Stimulated activated CD4-positive, alpha-beta T cell treated with anti-CD3 and anti-CD28 coated beads, Interleukin-1b, Interleukin-23, amount 100 ng/mL, for 48 hours (primary cell): ENCODE measurements at regions not wholly inside any gene's neighbourhood (a gene's known extent, or its start where the extent isn't known, plus 50 kb on each side); places are given as distances from the start of the nearest gene placed in this dataset.
"Not testable (repeated sequence)": the region's sequence is repeated elsewhere in the genome, so short reads cannot be mapped to it uniquely, and the experiment has no call there.

Experiments
- DNase-seq: peaks from one replicate; pipeline ENCODE4 v3.0.0-alpha.2; 2020

DNA sequence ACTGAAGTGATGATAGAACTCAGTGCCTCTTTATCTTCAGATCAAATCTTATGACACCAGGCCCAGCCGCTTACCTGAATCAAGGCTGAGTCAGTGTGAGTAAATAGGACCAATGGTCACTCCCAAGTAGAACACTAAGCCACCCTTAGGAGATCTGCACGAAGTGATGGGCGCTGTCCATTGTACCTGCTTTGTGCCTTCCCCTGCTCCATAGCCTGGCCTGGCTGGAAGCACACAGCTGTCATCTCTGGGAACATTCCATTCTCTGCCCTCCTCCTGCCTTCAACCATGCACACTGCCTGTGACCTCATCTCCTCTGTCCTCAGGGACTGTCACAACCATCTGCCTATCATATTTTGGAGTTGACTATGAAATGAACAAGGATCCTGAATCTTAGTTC, 279.5 kb upstream of the ASIC2 start:
- DNase-seq: no peak

DNA sequence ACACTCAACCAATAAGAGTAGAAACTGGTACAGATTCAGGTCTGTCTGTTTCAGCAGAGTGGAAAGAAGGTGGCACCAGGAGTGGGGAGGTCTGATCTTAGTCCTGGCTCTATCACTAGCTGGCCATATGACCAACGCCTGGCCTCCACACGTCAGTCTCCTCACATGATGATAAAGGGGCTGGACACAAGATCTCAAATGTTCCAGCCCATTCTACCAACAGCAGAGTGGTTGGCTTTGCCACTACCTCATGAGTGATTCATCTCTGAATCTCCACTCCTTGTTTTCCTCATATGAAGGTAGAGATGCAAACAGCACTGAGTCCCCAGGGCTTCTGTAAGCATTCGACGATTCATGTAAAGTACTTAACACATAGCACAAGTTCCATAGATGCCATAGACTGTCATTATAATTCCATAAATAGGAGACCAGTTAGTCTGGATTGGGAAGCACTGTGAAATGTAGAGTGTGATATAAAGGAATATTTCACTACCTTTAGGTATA, 281.9 kb upstream of the ASIC2 start:
- DNase-seq: no peak

DNA sequence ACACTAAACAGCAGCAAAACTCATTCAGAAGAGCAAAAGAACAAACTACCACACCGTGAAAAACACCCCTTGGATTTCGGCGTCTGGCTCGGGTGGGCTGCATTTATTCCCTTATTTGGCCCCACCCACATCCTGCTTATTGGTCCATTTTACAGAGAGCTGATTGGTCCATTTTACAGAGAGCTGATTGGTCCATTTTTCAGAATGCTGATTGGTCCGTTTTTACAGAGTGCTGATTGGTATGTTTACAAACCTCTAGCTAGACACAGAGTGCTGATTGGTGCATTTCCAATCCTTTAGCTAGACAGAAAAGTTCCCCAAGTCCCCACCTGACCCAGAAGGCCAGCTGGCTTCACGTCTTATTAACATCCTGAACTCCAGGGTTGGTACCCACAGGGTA, 286.6 kb upstream of the ASIC2 start:
- not testable (repeated sequence) for DNase-seq

DNA sequence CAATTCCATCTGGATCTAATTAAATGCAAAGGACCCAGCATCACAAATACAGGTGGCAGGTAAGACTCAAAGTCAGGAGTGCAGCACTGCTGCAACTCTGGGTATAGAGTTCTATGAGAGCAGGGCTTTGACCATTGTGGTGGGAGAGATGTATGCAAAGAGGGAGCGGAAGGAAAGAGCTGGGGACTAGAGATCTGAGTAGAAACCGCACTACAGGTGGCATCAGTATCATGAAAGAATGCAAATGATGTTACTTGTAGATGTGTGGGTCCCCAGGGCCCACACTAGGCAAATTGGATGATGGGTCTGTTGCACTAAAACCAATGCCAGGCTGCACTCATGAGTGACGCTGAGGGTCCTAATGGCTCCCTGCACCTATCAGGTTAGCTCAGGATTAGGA, 287.1 kb upstream of the ASIC2 start:
- no peak for DNase-seq

DNA sequence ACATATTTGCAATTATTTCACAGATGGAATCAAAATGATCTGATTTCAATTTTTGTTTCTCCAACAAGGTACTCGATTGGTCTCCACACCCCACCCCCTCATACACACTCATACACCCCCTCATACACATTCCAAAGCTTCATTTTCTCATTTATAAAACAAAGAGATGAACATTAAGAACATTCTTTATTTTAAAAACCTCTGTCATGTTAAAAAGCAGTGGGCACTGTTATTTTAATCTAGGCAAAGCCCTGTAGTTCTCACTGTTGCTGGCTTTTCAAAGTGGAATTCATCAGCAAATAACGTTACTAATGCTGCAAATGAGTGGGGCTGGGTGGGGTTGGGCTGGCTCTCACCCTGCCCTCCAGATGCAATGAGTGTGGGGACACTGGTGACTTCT, 289.6 kb upstream of the ASIC2 start:
- no peak for DNase-seq

DNA sequence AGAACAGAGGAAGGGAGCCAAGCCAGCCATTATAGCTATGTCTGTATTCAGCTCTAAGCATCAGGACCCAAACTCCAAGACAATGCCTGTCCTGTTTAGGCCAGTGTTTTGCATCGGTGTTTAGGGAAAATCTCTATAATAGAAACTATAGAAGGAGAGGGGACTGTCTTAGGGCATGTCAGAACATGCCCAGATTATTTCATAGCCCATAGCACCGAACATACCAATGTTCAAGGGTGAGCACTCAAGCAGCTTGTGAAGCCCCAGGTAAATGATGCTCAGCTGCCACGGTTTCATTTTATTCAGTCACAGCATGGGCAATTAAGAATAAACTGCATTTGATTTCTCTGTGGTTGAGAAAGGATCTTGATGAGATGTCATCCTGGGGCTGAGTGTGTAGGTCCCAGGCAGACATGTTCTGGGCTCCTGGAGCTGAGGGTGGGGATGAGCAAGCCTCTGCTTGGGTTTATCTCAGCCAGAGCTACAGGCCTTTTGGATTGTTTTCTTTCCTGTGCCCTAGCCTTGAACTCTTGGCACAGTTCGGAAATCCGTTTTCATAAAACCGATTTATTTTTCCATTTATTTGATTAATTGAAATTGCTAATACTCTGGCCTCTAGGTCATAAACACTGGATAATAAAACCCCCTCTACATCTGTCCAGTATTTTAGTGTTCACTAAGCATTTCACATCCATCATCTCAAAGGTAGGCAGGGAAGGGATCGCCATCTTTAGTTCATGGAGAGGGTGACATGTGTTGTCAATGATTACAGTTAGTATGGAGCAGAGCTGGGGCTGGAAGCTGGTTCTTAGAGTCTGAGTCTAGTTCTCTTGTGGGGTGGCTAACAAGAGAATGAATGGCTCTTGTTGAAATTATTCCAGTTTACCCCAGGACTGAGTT, 290.7 kb upstream of the ASIC2 start:
- DNase-seq: no peak

DNA sequence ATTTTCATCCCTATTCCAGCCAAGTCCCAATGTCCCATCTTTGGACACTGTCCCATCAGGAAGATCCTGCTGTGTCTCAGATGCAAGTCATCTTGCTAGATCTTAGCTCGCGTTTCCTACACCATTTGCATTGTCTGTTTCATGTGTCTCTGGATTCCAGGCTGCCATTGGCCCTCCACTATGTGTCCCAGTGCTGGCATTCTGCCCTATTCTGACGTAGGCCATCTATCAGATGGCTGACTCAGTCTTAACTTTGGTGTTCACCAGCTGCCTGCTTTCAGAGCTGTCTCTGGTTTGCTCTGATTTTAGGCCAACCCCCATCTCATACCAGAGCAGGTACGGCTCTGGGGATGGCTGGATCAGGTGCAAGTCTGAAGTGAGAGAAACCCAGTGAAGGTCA, 300.9 kb upstream of the ASIC2 start:
- no peak for DNase-seq

DNA sequence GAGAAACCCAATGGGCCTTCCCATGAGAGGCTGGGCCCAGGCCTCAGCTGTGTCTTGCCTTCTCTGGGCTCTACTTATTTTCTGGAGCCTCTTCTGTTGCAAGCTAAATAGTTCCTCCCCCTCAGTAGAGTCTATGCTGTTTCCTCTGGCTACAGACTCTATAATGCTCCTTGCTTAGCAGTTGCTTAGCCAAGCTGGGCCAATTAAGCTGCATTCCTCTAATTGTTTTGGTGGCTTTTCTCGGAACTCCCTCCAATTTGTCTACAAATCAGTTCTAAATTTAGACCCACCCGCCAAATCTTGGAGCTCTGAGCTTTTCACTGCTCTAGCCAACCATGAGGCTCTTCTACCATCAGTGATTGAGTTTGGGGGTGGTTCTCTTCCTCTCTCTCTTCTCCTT, 302.7 kb upstream of the ASIC2 start:
- DNase-seq: no peak

DNA sequence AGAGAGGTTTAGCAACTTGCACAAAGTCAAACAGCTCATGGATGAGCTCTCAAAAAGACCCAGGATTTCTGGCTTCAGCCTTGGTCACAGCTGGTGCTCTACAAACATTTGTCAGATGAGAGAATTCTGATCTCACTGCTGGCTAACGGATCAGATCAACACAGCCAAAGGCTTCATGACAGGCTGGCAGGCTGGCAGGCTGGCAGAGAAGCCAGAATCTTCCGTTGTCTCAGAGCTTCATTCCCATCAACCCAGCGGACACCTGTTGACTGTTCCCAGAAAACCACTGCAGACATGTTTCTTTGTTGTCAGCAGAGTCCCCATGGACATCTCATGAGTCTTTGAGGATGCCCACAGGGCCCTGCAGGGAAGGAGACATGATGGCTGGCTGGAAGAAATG, 303.8 kb upstream of the ASIC2 start:
- DNase-seq: no peak

DNA sequence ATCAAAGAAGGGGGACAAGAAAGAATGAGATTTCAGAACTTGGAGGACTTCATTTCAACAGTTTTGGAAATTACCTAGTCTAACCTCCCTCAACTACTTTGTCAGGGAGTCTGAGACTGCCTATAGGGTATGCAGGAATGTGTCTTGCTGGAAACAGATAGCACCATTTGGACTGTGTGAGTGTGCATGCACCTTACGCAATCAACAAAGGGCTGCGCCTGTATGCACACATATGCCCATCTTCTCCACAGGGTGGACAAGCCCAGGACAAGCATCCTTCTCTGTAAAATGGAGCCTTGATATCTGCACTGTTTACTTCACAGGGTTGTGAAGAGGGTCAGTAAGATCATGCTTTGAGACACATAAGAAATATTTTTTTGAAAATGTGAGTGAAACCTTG, 305.7 kb upstream of the ASIC2 start:
- DNase-seq: no peak

DNA sequence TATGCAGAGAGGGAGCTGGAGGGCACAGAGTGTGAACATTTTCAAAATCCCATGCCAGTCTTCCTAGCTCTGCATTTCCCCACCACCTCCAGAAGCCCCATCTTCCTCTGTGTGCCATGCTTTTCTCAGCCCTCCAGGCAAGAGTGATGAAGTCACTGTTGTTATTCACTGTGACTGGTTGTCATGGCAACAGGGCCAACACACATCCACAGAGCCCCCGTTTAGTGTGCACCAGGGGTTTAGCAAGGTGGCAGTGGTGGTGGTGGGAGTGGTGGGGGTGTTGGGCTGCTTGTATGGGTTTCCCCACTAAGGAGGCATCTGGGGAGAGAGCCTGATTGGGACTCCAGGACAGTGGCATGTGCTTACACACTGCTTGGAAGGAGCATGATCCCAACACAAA, 309.9 kb upstream of the ASIC2 start:
- no peak for DNase-seq

DNA sequence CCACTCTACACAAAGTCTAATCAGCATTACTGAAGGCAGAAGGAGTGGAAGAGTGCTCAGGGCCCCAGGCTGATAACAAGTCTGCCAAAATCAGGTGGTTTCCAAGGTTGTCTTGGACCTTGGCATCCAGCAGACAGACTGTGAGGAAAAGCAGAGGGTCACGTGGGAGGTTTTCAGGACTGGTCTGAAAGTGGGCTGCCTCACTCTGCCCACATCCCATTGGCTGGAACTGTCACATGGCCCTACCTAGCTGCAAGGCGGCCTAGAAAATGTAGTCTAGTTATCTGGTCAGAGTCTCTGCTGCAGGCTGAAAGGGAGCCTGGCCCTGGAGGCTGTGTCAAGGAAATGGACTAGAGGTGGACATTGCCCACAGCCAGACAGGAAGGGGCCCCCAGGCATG, 310.7 kb upstream of the ASIC2 start:
- no peak for DNase-seq

DNA sequence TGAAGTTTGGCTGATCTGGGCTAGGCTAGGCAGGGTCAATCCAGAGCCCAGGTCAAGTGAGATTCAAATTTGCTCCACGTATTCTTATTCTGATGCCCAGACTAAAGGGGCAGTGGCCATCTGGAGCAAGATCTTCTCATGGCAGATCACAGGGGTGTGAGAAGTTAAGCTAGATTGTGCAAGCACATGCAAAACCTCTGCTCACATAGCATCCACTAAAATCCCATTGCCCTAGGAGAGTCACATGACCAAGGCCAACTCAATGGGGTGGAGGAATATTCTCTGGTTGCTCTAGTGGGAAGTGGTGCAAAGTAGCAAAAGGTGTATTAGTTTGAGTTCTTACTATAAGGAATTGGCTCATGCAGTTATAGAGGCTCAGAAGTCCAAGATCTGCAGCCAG, 318.4 kb upstream of the ASIC2 start:
- DNase-seq: no peak

DNA sequence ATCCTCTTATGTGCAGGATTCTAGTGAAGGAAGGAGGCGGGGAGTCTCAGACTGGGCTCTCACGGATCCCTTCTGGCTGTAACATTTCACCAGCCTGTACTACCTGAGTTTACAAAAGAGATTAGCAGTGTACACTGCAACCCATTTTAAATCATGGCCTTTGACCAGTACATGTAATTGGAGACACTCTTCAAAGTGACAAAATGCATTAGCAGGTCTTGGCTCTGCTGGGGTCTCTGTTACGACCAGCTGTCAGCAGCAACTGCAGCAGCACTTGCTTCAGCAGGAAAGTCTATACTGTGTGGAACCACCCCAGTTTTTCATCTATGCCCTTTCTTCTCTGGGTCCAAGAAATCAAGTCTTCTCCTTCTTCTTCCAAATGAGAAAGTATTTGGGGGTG, 322.8 kb upstream of the ASIC2 start:
- no peak for DNase-seq

DNA sequence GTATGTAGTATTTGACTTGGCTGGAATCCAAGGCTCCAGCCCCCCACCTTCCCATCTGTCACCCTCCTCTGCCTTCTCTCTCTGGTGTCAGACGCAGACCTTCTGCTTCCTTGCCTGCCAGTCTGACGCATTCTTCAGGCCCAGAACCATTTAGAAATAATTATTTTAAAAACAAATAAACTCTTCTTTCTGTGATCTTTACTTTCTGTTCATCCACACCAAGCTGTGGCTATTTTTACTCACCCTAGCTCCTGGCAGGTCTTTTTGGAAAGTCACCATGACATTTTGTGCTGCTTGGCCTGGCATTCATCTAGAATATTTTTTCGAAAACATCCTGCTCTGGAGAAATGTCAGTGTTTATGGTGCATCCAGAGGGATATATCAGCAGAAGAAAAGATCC, 330.7 kb upstream of the ASIC2 start:
- no peak for DNase-seq

DNA sequence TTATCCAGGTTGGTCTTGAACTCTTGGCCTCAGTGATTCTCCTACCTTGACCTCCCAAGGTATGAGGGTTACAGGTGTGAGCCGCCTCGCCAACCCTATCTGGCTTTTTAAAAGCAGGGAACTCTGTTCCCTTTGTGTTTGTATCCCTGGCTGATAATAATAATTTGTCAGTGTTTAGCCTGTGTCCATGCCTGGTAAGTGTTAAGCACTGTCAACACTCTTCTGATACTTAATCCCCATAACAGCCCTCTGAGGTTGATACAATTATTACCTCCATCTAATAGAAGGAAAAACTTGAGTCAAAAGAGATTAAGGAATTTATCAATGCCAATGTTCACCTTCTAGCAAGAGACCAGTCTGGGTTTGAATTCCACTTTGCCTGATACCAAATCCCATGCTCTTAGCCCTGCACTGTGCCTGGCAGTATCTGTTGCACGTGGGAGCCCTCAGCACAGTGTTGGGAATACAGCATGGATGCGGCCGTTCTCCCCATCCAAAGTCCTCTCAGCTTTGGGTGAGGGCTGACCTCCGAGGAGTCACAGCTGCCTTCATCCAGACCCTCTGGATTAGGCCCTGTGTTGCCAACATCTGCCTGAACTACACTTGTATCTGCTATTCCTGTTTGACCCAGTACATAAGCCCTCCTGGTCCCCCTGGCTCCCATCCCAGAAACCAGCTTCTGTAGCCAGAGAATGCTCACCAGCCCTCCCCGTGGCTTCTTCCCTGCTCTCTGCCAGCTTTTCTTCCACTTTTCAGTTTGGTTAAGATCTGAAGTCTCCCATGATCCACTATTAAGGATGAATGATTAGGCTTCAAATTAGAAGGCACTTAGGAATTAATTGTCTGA, 335.6 kb upstream of the ASIC2 start:
- no peak for DNase-seq

DNA sequence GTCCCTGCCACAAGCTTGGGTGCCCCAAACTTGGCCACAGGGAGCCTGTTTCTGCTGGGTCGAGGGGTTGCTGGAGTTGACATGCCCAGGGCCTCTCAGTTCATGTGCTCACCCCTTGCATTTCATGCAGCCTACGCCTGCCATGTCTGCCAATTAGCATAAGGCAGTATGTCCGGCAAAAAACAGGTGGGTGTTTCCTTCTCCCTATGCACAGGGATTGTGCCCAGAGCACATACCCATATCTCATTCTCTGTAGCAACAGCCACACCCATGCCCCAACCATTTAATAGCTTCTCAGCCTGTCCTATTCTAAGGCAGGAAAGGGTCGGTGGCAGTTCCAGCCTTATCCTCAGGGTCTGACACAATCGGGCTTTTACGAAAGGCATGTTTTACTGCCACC, 340.4 kb upstream of the ASIC2 start:
- no peak for DNase-seq

DNA sequence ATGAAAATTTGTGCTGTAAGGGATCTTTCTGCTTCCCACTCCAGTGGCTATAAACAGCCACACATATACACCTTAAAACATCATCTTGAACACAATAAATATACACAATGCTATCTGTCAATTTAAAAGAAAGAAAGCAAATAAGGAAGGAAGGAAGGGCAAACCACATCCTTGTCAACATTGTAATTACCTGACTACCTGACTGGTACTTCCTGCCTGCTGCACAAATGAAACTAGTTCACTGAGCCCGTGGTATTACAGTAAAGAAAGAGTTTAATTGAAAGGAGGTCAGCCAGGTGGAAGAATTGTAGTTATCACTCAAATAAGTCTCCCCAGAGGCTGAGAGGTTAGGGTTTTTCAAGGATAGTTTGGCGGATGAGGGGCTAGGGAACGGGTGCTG, 344.4 kb upstream of the ASIC2 start:
- no peak for DNase-seq

DNA sequence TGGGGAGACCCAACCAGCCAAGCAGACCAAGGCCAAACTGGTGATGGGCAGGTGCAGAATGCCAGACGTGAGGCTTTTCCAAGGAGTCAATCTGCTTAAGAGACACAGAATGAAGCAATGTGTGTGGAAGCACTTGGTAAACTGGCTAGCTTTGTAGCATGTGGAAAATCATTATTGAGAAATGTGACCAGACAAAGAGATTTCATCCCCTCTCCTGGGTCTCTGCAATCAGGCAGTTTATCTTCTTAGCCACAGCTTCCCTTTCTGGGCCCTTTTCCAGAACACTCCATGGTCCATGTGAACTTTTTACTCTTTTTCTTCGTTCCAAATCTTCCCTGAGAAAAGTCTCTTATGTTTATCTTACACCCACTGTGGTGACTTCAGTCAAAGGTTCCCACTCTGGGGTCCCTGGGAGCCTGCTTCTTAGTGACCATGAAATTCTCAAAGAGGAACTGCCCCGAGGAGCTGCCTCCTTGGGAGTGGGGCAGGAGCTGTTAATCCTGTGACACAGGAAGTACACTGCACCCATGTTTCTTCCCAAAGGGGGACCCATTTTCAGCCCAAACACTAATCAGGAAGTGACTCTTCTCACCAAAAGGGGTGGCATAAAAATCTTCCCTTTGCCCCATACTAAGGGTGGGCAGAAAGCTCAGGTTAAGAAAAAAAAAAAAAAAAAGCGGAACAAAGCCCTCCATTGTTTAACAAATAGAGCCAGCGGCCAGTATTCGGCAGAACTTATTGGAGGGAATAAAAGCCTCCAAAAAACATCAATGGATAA, 346.2 kb upstream of the ASIC2 start:
- no peak for DNase-seq

DNA sequence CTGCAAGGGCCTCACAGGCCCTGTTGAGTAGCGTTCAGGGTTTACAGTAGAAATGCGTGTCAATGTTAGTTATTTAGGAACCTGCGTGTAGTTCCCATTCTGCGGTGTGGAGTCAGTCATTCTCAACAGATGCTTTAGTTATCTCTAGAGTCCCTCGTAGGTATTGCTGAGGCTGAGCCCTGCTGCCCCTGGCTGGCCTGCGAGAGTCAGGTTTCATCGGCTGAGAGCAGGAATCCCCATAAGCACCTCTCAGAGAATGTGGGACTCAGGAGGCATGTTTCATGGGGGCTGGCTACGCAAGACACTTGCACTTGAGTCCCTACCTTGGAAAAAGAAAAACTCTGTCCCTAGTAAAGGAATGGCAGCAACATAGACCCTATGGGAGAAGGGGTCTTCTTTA, 347.5 kb upstream of the ASIC2 start:
- no peak for DNase-seq

DNA sequence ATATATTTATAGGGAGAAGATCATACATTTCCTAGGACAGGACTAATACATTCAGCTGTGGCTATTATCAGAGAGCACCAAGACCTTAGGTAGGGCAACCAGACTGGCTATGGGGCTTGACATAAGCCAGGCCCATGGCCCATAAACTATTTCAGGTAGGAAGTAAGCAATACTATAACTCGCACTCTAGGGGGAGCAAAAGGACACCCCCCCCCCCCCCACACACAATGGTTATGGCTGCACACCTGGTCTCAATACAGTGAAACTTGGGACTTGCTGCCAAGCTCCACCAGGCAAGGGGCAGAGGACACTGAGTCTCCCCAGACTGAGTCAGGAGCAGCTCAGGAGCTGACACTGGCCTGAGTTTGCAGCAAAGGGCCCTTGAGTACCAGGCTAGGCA, 348.9 kb upstream of the ASIC2 start:
- no peak for DNase-seq

DNA sequence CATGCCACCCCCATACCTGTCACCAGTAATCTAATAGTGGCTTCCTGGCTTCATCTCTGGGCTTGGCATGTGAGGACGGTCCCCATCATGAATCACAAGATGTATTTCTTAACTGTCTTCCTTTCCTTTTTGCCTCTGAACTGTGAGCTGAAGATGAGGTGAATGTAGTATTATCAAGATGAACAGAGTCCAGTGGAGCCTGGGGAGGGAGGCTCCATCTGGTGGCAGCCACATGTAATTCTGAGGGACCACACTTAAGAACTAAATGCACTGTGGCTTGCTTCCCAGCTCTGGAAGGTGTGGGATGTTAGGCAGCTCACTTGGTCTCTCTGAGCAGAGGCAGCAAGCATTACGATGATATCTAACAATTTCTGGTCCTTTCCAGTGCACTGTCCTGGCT, 354.9 kb upstream of the ASIC2 start:
- DNase-seq: no peak

DNA sequence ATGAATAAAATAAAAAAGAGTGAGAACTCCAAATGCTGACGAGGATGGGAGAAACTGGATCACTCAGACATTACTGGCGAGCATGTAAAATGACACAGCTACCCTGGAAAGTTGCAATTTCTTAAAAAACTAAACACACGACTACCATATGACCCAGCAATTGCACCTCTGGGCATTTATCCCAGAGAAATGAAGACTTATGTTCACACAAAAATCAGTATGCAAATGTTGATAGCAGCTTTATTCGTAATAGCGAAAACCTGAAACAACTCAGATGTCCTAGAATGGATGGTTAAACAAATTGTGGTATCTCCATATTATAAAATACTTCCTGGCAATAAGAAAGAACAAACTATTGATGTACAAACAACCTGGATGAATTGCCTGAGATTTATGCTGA, 357.2 kb upstream of the ASIC2 start:
- DNase-seq: no peak
